ENCODE measurements at regions not wholly inside any gene's neighbourhood (a gene's known extent, or its start where the extent isn't known, plus 50 kb on each side); places are given as distances from the start of the nearest gene placed in this dataset.

GRCh38 chr16:13816701-13817100, 103.3 kb upstream of the ERCC4 start (continued):
- TF ChIP-seq SRF (IDR thresholded peaks at IDR 0.05; ENCODE audit: low read depth) (no peak), ZBTB33 (IDR thresholded peaks at IDR 0.05; ENCODE audit: extremely low read depth, insufficient replicate concordance, low read length) (no peak), TCF7L2 (IDR thresholded peaks at IDR 0.05; ENCODE audit: borderline replicate concordance, extremely low read depth, insufficient read depth, insufficient read length) (no peak)

GRCh38 chr16:13823501-13823900, 96.5 kb upstream of the ERCC4 start:
- Histone ChIP-seq H3K79me2 (ENCODE audit: insufficient read depth, low read length) (no peaks in the 10 kb centered on the region), H3K27me3 (ENCODE audit: insufficient read depth, low read length) (peaks cover 24% of the 10 kb centered on the region; the same call in 1 of the 2 replicates), H3K4me2 (ENCODE audit: low read length) (no peak overlapping the region), H3K4me3 (replicated peaks in 1 of 2; ENCODE audit: low read depth in 1 of 2, low read length in 2 of 2) (no peak overlapping the region), H3K9me3 (ENCODE audit: control insufficient read depth in 1 of 2, insufficient read depth in 1 of 2, low read depth in 1 of 2, low read length in 2 of 2) (no peaks in the 10 kb centered on the region), H4K20me1 (ENCODE audit: insufficient read depth) (no peaks in the 10 kb centered on the region), H3K27ac (ENCODE audit: low read depth, low read length) (no peak overlapping the region), H3K4me1 (ENCODE audit: control insufficient read depth in 1 of 2, insufficient read depth in 2 of 2, low read length in 2 of 2) (no peaks in the 10 kb centered on the region), H2AFZ (ENCODE audit: low read depth, low read length, poor library complexity, severe bottlenecking) (no peak overlapping the region), H3K36me3 (ENCODE audit: control insufficient read depth in 1 of 2, insufficient read depth in 2 of 2, low read length in 2 of 2) (no peaks in the 10 kb centered on the region), H3K9me2 (ENCODE audit: insufficient read depth) (no peaks in the 10 kb centered on the region), H3K9ac (ENCODE audit: low read length) (no peak overlapping the region)
- ChIA-PET POLR2A (no interaction called here), RAD21 (ENCODE audit: low non-redundant PET in 1 of 2, low total read pairs in 2 of 2, uncharacterized antibody in 2 of 2, unreplicated experiment in 2 of 2) (no interaction called here), CTCF (no interaction called here)
- ATAC-seq = no peak
- BruUV-seq (replicated peaks) = no TSS peak
- TF ChIP-seq FOSL1 (IDR thresholded peaks at IDR 0.05; ENCODE audit: low read depth) (no peak), ZBTB33 (IDR thresholded peaks at IDR 0.05; ENCODE audit: extremely low read depth, insufficient replicate concordance, low read length) (no peak), CEBPB (IDR thresholded peaks at IDR 0.05; ENCODE audit: low read depth) (no peak), YY1 (IDR thresholded peaks at IDR 0.05; ENCODE audit: extremely low read depth, insufficient replicate concordance, low read depth, low read length) (no peak), CTCF (IDR thresholded peaks at IDR 0.05 in 2 of 3, conservative IDR thresholded peaks at IDR 0.05 in 1 of 3; ENCODE audit: borderline replicate concordance in 1 of 3, insufficient read depth in 1 of 3, low read depth in 2 of 3, low read length in 2 of 3) (no peak), TCF7L2 (IDR thresholded peaks at IDR 0.05; ENCODE audit: borderline replicate concordance, extremely low read depth, insufficient read depth, insufficient read length) (no peak), SRF (IDR thresholded peaks at IDR 0.05; ENCODE audit: low read depth) (no peak), JUND (IDR thresholded peaks at IDR 0.05) (no peak)
- intact Hi-C loops (cut with micrococcal nuclease) = no loop called here
- DNase-seq (ENCODE audit: low read depth, low spot score) = no peak
